ENCODE measurements at regions not wholly inside any gene's neighbourhood (a gene's known extent, or its start where the extent isn't known, plus 50 kb on each side); places are given as distances from the start of the nearest gene placed in this dataset.

- no peak for TF ChIP-seq CTCF (IDR thresholded peaks at IDR 0.05)
- TF ChIP-seq POLR2A (IDR thresholded peaks at IDR 0.05): no peak
- TF ChIP-seq POLR2AphosphoS5 (IDR thresholded peaks at IDR 0.05): no peak
- no peak for TF ChIP-seq EP300 (IDR thresholded peaks at IDR 0.05)
Measured at GRCh38 chr4:136121426-136121825, 1410.9 kb downstream of the PCDH18 start.

Measured in stomach (tissue), 4 donors.